22Rv1 (cell line): ENCODE measurements at regions not wholly inside any gene's neighbourhood (a gene's known extent, or its start where the extent isn't known, plus 50 kb on each side); places are given as distances from the start of the nearest gene placed in this dataset.

ENCODE experiments used
- CTCF ChIP-seq: fragments of 450-650 bp; IDR thresholded peaks from 2 replicates; pipeline ENCODE4 v1.5.1; 2017; ENCODE audit warnings: mild to moderate bottlenecking
- ZFX ChIP-seq: fragments of 450-650 bp; IDR thresholded peaks from 2 replicates; pipeline ENCODE4 v1.6.1; 2017; ENCODE audit warnings: antibody characterized with exemption, borderline replicate concordance

DNA sequence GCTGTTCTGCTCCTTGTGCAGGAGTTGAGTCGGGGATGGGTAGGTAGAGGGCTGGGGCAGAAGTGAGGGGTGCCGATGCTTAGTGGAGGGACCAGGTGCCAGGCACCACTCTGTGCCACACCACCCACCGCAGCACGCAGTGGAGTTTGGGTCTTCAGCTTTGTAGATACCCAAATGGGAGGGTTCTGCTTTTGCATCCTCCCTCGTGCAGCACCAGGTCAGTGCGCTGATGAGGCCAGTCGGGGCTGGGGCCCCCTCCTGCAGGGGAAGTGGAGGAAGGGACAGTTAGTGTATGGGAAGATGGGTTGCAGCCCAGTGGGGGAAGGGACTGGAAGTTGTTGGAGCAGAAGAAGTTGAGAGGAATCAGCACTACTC, 244.0 kb downstream of the RHOU start:
- TF ChIP-seq ZFX = no peak
- no peak for TF ChIP-seq CTCF
